ENCODE measurements at regions not wholly inside any gene's neighbourhood (a gene's known extent, or its start where the extent isn't known, plus 50 kb on each side); places are given as distances from the start of the nearest gene placed in this dataset.

DNA sequence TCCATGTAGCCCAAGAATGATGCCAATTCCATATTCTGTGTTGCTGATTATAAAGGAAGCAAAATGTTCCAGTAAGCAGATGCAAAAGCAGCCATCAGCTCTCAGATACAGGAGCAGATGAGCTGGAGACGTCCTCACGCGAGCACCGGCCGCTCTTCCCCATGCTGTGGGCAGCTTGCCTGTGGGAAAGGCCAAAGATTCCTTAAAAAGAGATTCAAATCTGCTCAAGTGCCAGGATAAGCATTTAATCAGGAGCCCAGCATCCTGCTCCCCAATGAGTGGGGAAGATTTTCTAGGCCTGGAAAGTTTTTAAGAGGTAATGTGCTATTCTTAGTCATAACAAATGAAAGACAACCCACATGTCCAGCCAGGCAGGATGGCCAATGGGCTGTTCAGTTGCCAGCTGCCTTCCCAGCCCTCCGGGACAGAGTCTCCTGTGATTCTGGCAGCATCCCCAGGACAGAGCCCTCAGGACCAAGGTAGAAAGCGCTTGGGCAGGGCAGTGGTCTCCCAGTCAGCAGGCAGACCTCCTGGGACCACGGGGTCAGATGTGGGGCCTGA is 108.2 kb upstream of the TMPRSS2 start:
- no peaks in the 10 kb centered on the region for H4K20me1 ChIP-seq (ENCODE audit: insufficient read depth, low read length)
- H3K9me2 ChIP-seq (ENCODE audit: low read depth, low read length) = no peaks in the 10 kb centered on the region
- H3K27me3 ChIP-seq (ENCODE audit: insufficient read depth, low read length) = no peaks in the 10 kb centered on the region; the same call in 1 of the 2 replicates
- H3K27ac ChIP-seq (ENCODE audit: low read depth, low read length, poor library complexity, severe bottlenecking) = no peak overlapping the region
- TF ChIP-seq, protein P1, sequence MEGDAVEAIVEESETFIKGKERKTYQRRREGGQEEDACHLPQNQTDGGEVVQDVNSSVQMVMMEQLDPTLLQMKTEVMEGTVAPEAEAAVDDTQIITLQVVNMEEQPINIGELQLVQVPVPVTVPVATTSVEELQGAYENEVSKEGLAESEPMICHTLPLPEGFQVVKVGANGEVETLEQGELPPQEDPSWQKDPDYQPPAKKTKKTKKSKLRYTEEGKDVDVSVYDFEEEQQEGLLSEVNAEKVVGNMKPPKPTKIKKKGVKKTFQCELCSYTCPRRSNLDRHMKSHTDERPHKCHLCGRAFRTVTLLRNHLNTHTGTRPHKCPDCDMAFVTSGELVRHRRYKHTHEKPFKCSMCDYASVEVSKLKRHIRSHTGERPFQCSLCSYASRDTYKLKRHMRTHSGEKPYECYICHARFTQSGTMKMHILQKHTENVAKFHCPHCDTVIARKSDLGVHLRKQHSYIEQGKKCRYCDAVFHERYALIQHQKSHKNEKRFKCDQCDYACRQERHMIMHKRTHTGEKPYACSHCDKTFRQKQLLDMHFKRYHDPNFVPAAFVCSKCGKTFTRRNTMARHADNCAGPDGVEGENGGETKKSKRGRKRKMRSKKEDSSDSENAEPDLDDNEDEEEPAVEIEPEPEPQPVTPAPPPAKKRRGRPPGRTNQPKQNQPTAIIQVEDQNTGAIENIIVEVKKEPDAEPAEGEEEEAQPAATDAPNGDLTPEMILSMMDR (IDR thresholded peaks at IDR 0.05; ENCODE audit: low read length) = no peak
- TF ChIP-seq EZH2 (IDR thresholded peaks at IDR 0.05; ENCODE audit: borderline replicate concordance, low read length) = no peak
- H3K4me2 ChIP-seq (ENCODE audit: low read length) = no peak overlapping the region
- H3K9me3 ChIP-seq (ENCODE audit: low read length) = no peaks in the 10 kb centered on the region
- H3F3A ChIP-seq (ENCODE audit: insufficient read depth, low read length) = no peaks in the 10 kb centered on the region
- no peaks in the 10 kb centered on the region for H3K79me2 ChIP-seq (ENCODE audit: insufficient read depth, low read length)
- no peak overlapping the region for H2AFZ ChIP-seq (ENCODE audit: low read length)
- no peak overlapping the region for H3K4me3 ChIP-seq (ENCODE audit: low read depth, low read length, poor library complexity, severe bottlenecking)
- H3K9ac ChIP-seq (ENCODE audit: low read length) = no peak overlapping the region
- H3K4me1 ChIP-seq (ENCODE audit: insufficient read depth, low read length, severe bottlenecking) = no peaks in the 10 kb centered on the region
- H3K36me3 ChIP-seq (ENCODE audit: insufficient read depth, low read length) = no peaks in the 10 kb centered on the region; the same call in 1 of the 2 replicates

DNA sequence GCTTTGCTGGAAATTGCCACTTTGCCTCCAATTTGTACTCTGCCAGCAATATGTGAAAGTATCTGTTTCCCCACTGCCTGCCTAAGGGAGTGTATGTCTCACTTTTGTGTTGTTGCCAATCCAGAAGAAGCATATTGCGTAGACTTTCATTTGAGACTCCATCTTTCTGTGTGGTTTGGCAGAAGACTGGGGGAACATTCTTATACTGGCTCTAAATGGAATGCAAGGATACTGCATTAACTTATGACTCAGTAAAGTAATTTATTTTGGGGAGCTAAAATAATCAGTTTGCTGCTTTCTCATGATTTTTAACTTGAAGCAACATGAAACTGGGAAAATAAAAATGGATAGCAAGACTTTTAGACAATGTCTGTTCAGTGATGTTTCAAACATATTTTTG is 107.7 kb upstream of the TMPRSS2 start:
- H3K4me3 ChIP-seq (ENCODE audit: low read depth, low read length, poor library complexity, severe bottlenecking) = no peak overlapping the region
- no peak overlapping the region for H2AFZ ChIP-seq (ENCODE audit: low read length)
- no peaks in the 10 kb centered on the region for H3K9me2 ChIP-seq (ENCODE audit: low read depth, low read length)
- no peak overlapping the region for H3K27ac ChIP-seq (ENCODE audit: low read depth, low read length, poor library complexity, severe bottlenecking)
- H3K79me2 ChIP-seq (ENCODE audit: insufficient read depth, low read length) = no peaks in the 10 kb centered on the region
- TF ChIP-seq EZH2 (IDR thresholded peaks at IDR 0.05; ENCODE audit: borderline replicate concordance, low read length) = no peak
- TF ChIP-seq, protein P1 (IDR thresholded peaks at IDR 0.05; ENCODE audit: low read length) = no peak
- no peaks in the 10 kb centered on the region for H4K20me1 ChIP-seq (ENCODE audit: insufficient read depth, low read length)
- H3K36me3 ChIP-seq (ENCODE audit: insufficient read depth, low read length) = no peaks in the 10 kb centered on the region; the same call in 1 of the 2 replicates
- H3K9ac ChIP-seq (ENCODE audit: low read length) = no peak overlapping the region
- no peaks in the 10 kb centered on the region for H3K9me3 ChIP-seq (ENCODE audit: low read length)
- no peaks in the 10 kb centered on the region; the same call in 1 of the 2 replicates for H3K27me3 ChIP-seq (ENCODE audit: insufficient read depth, low read length)
- H3K4me2 ChIP-seq (ENCODE audit: low read length) = no peak overlapping the region
- H3K4me1 ChIP-seq (ENCODE audit: insufficient read depth, low read length, severe bottlenecking) = no peaks in the 10 kb centered on the region
- H3F3A ChIP-seq (ENCODE audit: insufficient read depth, low read length) = no peaks in the 10 kb centered on the region

DNA sequence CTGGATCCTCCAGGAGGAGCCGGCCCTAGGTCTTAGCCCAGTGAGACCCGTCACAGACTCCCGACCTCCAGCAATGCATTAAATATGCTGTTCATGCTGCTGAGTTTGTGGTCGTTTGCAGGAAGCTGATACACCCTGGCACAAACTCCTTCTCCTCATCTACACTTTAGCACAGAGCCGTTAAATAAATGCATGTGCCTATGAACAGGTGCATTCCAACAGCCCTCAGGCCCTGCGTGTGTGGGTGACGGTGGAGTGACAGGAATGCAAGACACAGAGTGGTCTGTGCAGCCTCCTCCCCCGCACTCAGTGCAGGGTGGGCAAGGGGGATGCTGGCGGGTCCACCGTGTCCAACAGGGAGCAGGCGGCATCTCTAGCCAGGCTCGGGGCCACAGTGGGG is 106.6 kb upstream of the TMPRSS2 start:
- Histone ChIP-seq H3K27ac (ENCODE audit: low read depth, low read length, poor library complexity, severe bottlenecking) (no peak overlapping the region), H3K9ac (ENCODE audit: low read length) (no peak overlapping the region), H3K9me3 (ENCODE audit: low read length) (no peaks in the 10 kb centered on the region), H3K4me2 (ENCODE audit: low read length) (no peak overlapping the region), H3K36me3 (ENCODE audit: insufficient read depth, low read length) (no peaks in the 10 kb centered on the region), H3K4me3 (ENCODE audit: low read depth, low read length, poor library complexity, severe bottlenecking) (no peak overlapping the region), H4K20me1 (ENCODE audit: insufficient read depth, low read length) (no peaks in the 10 kb centered on the region), H3K9me2 (ENCODE audit: low read depth, low read length) (no peaks in the 10 kb centered on the region), H2AFZ (ENCODE audit: low read length) (no peak overlapping the region), H3K27me3 (ENCODE audit: insufficient read depth, low read length) (no peaks in the 10 kb centered on the region; the same call in 1 of the 2 replicates), H3F3A (ENCODE audit: insufficient read depth, low read length) (no peaks in the 10 kb centered on the region), H3K79me2 (ENCODE audit: insufficient read depth, low read length) (no peaks in the 10 kb centered on the region), H3K4me1 (ENCODE audit: insufficient read depth, low read length, severe bottlenecking) (no peaks in the 10 kb centered on the region)
- TF ChIP-seq, protein P1 (IDR thresholded peaks at IDR 0.05; ENCODE audit: low read length) = no peak
- no peak for TF ChIP-seq EZH2 (IDR thresholded peaks at IDR 0.05; ENCODE audit: borderline replicate concordance, low read length)

Measured in OCI-LY1 (cell line).